ENCODE measurements at regions not wholly inside any gene's neighbourhood (a gene's known extent, or its start where the extent isn't known, plus 50 kb on each side); places are given as distances from the start of the nearest gene placed in this dataset.
A peak's percentile ranks its signal among the peaks of the same experiment; 100 is the strongest.

DNA sequence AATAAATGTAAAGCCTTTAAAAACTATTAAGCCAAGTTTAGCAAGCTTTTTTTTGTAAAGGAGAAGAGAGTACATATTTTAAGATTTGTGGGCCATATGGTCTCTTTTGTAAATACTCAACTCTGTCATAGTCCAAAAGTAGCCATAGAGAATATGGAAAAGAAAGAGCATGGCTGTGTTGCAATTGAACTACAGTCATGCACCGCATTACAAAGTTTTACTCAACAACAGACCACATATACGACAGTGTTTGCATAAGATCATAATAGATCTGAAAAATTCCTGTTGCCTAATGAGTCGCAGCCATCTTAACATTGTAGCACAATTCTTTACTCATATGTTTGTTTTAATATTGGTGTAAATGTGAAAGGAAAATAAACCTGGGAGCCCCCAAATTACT lies 440.8 kb downstream of the HTR7 start:
- DNase-seq = no peak

DNA sequence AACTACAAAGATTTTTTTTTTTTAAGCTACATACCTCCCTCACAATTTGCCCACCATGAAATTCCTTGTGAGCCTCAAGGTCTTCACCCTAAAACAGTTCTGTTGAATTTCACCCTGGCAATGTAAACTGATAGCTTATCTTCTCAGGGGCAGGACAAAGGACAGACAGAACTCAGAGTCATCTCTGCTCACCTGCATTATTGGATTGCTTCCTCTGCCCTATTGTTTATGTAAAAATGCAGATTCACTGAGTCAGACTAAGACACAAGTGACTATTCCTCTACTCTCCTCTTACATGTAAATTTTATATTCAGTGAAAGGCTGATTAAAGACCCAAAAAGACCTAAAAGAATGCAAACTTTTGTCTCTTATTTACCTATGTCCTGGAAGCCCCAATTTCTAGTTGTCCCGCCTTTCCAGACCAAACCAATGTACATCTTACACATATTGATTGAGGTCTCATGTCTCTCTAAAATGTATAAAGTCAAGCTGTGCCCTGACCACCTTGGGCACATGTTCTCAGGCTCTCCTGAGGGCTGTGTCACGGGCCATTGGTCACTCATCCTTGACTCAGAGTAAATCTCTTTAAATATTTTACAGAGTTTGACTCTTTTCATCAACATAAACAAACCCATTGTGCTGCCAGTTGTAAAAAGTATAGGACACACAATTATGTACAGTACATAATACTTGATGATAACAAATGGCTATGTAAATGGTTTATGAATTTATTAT lies 440.2 kb downstream of the HTR7 start:
- no peak for DNase-seq

DNA sequence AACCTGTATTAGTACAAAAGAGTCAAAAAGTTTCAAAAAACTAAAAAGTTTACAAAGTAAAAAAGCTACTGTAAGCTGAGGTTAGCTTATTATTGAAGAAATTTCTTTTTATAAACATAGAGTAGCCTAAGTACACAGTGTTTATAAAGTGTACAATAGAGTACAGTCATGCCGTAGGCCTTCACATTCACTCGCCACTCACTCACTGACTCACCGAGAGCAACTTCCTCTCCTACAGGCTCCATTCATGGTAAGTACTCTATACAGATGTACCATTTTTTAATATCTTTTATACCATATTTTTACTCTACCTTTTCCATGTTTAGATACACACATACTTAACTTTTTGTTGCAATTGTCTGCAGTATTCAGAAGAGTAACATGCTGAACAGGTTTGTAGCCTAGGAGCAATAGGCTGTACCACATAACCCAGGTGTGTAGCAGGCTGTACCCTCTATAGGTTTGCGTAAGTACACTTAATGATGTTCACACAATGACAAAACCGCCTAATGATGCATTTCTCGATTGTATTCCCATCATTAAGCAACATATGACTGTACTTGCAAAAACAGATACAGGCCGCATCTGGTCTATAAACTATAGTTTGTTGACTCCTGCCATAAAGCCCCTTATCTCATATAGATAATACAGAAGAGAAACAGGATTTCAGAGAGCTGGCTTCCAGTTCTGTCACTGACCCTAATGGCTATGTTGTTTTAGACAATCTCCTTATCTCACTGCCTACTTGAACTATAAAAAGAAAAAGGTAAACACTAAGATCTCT lies 438.8 kb downstream of the HTR7 start:
- DNase-seq = no peak

DNA sequence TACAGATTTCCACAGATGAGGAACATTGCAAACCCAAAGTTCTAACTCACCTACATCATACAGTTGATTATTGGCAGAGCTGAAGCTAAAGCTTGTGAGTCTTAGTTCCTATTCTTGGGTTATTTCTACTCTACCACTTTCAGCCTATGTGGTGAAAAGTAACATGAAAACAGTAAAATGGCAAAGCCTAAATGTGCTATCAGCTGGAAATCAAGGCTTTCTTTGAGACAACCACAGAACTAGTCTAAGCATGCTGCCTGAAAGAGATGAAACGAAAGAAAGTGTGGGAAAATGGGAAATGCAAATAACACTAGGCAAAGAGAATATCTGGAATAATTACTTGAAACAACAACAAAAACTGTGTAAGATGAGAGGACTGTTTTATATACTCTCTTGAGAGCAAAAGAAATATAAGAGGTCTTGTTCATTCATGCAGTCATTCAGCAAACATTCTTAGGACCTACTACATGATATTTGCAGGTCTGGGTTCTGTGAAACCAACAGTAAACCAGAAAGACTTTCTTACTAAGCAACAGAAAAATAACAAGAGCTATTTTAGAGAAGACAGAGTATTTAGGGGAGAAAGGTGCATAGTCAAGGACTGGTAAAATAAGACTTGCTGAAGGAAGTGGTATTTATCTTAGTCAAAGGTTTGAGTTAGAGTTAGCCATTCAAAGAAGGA lies 437.1 kb downstream of the HTR7 start:
- DNase-seq = no peak

DNA sequence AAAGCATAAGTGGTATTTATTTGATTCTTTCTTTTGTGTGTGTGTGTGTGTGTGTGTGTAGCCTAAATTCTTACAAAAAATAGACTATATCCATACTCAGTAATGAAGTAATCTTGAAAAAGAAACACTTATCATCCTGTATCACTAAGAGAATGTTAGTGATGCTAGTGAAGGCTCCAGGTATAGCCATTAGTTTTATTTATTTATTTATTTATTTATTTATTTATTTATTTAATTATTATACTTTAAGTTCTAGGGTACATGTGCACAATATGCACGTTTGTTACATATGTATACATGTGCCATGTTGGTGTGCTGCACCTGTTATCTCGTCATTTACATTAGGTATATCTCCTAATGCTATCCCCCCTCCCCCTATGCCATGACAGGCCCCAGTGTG lies 436.0 kb downstream of the HTR7 start:
- no peak for DNase-seq

DNA sequence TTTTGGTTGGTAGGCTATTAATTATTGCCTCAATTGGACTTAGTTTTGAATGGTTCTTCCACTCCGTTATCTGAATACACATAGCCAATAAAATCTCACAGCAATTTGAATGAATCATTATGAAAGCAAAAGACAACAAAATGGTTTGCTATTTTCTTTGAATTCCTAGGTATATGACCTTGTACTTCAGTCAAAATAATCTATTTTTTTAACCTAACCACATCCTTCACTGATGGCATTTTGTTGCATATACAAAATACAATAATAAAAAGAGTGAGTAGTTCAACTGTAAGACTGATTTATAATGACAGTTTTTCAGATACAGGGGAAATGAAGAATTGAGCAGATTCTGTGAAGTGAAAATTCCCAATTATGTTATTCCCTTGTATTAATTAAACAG lies 433.1 kb downstream of the HTR7 start:
- no peak for DNase-seq

DNA sequence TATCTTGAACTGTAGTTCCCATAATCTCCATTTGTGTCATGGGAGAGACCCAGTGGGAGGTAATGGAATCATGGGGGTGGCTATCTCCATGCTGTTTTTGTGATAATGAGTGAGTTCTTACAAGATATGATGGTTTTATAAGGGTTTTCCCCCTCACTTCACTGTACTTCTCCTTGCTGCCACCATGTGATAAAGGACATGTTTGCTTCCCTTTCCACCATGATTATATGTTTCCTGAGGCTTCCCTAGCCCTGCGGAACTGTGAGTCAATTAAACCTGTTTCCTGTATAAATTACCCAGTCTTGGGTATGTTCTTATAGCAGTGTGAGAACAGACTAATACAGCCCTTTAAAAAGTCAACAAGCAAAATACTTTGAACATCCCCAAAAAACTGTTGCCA lies 427.7 kb downstream of the HTR7 start:
- DNase-seq = no peak

DNA sequence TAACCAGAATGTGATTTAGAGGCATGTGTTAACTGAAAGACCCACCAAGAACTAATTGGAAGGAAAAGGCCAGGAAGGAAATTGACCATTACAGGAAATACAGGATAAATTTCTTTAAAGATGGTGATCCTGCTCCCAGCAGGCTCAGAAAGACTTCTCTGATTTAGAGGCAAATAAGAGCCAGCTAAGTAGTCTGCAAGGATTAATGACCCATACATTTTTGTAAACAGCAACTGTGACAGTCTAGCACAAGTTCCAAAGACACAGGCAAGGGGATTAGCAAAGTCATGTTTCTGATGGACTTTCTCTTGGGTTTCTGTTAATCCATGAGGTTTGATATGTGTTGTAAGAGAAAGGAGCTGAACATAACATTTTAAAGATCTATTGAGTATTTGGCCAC lies 425.0 kb downstream of the HTR7 start:
- DNase-seq = peak; percentile 38

DNA sequence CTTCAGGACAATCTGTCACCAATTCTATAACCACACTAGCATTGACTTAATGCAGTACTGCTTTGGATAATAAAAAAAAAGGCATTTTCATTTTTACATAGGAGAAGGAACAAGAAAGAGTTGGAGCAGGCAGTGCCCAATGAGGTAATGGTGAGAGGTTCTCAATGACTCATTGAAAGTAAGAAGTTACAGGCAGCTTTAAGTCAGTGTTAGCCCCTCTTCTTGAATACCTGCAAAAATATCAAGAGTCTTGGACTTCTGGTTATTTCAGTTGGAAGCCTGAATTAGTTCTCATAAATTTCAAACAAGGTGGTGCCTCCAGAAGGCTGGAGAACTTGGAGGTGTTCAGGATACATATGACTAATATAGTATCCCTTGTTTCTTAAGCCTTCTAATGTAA lies 422.5 kb downstream of the HTR7 start:
- DNase-seq = no peak

DNA sequence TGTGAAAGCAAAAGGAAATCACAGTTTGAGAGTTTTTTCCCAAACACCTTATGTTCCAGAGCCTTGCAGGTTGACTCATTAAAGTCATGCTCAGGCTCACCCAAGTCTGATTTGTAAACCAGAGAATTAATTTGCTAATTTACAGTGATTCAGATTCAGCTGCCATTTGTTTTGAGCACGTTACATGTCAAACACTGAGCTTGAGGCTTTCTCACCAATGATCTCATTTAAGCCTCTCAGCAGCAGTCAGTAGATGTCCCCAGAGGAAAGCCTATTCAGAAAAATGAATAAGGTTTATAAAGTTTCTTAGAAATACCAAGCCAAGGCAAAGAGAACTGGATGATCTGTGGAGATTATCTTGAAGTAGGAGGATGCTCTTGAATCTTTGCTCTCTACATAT lies 420.4 kb downstream of the HTR7 start:
- no peak for DNase-seq

DNA sequence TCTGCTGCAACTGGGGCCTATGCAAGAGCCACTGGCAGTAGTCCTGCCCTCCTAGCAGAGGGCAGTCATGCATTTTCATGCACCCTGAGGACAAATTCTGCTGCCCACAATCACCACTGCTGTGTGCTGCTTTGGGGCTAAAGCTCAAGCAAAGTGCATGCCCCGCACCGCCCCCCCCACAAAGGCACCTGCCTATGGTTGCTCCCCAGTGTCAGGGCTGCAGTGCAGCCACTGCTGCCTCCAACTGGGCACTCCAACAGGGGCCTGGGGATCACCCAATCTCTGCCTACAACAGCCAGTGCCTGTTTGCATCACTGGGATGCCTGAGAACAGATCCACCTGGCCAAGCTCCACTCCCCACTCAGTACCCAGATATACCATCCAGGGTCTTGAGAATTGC lies 417.0 kb downstream of the HTR7 start:
- no peak for DNase-seq

DNA sequence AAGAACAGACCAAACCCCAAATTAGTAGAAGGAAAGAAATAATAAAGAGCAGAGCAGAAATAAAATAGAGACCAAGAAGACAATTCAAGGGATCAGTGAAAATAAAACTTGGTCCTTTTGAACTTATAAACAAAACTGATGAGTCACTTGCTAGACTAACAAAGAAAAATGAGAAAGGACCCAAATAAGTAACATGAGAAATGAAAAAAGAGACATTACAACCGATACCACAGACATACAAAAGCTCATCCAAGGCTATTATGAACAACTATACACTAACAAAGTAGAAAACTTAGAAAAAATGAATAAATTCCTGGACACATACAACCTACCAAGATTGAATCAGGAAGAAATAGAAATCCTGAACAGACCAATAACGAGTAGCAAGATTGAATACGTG lies 414.5 kb downstream of the HTR7 start:
- DNase-seq = no peak

DNA sequence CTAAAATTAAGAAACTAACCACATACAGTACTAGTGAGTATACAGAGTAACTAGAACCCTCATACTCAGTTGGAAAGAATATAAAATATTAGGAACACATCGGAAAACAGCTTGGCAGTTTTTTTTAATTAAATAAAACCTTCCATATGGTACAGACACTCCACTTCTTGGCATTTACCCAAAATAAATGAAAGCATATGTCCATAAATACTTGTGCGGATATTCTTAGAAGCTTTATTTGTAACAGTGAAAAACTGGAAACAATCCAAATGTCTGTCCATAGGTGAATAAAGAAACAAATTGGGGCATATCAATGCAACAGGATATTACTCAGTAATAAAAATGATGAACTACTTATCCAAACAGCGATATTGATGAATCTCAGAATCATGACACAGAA lies 410.0 kb downstream of the HTR7 start:
- DNase-seq = no peak

DNA sequence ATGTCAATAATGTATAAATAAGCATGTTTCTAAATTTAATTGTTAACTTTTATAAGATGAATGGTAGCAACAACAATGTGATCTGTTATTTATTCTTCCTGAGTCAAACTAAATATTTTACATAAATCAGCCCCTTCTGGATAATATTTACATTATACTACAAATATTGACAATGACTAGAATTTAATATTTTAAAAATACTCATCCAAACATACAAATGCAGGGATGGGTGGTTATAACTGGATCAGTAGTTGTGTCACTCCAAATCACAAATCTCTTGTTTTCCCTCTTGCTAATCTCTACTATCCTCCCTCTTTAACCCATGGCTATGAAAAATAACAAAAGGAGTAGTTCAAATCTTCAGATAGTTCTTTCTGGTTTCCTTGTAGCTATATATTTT lies 407.0 kb downstream of the HTR7 start:
- no peak for DNase-seq

DNA sequence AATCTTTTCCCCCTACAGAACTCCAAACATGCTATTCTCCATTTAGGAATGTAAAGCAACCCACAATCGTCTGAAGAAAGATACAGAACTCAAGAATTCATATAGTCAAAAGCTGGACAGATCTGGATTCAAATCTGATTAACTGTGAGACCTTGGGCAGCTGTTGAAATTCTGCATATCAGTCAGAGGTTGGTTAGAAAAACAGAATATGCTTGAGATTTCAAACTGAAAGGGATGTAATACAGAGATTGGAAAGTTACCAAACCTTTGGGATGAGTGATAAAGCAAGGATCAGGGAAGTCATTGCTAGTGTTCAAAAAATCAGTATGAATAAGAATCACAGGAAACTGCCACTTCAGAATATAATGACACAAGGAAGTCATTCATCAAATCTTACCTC lies 406.6 kb downstream of the HTR7 start:
- no peak for DNase-seq

DNA sequence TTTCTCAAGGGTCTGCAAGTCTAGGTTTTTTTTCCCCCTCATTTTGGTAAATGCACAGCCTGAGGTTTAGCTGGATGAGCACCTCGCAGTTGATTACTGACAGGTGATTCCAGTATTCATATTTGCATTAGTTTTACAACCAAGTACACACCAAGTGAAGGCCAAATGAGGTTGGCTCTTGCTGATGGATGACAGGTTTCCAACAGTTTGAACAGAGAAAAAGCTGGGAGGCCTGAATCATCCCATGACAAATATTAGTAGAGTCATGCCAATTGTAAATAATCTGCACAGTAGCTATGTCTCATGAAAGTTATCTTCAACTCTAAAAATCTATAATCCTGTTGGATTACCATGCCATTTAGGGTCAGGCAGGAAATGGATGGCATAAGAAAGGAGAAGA lies 399.8 kb downstream of the HTR7 start:
- DNase-seq = no peak

DNA sequence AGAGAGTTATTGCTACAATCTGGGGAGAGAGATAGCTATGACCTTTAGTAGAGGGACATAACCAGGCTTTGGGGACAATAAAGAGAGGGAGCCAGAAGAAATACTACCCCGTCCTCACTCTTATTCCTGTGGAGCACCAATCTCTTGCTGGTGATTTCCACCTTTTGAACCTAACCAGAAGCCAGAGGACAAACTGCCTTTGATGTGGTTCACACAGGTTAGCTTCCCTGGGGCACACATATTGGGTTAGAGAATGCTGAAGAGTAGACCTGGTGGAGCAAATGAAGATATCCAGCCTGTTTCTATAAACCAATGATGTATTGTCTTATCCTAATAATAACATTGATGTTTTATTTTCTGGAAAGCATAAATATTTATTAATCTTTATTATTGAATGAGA lies 399.3 kb downstream of the HTR7 start:
- no peak for DNase-seq

DNA sequence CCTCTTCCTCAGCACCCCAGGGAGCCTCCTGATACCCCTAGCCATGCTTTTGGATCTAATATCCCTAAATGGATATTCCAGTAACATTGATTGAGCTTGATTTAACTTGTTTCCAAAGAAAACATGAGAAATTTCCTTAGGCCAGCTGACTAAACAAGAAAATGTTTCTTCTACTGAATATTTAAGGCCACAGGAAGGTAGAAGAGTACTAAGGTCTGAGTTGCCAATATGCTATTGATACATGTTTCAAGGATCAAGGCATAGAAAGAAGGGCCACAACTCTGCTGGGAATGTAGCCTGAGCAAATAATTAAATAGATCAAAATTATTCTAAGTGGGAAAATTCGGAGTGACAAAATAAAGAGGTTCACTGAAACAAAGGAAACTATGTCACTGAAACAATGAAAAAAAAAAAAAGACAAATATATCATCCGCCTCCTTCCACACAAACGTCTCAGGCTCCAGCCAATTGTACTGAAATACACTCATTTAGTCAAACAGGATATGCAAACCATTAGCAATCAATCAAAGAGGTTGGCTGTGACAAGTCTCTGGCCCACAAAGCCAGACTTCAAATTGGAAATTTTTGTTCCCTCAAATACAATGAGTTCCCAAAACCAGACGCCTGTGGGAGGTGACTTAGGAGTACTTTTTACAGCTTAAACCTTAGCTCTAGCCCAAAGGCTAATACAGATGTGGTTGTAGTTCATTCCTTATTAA lies 396.2 kb downstream of the HTR7 start:
- no peak for DNase-seq

DNA sequence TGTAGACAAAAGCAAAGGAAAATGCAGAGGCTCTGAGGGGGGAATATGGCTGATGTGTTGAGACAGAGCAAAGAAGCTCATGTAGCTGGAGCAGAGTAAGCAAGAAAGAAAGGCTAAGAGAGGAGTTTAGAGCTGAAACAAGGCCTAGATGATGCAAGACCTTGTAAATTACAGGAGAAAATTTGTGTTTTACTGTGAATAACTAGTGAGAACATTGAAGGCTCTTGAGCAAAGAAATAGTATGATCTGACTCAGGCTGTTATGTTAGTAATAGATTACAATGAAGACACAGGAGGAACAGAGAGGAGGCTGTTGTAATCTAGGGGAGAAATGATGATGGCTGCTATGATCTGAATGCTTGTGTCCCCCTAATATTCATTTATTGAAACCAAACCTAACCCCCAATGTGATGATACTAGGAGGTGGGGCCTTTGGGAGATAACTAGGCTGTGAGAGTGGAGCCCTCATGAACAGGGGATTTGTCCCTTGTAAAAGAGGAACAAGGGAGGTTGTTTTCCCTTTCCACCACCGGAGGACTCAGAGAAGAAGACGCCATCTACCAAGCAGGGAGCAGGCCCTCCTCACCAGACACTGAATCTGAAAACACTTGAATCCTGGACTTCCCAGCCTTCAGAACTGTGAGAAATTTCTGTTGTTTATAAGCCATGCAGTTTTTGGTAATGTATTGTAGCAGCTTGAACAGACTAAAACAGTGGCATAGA lies 394.9 kb downstream of the HTR7 start:
- DNase-seq = no peak

DNA sequence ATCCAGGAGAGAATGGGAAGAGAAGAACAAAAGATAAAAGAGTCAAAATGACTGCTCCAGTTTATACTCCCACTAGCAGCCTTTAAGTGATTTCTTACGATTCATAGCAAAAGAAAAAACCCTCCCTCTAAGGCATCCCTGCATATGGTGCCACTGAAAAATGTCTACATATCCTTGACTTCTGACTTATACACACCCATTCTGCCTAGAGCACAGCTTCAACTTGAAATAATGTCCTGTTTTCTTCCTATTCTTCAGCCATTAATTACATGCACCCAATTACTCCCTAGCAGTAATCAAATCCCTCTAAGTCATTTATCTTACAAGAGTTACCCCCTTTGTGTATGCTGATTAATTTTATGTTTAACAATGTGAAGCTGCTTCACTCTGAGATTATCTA lies 393.5 kb downstream of the HTR7 start:
- no peak for DNase-seq

DNA sequence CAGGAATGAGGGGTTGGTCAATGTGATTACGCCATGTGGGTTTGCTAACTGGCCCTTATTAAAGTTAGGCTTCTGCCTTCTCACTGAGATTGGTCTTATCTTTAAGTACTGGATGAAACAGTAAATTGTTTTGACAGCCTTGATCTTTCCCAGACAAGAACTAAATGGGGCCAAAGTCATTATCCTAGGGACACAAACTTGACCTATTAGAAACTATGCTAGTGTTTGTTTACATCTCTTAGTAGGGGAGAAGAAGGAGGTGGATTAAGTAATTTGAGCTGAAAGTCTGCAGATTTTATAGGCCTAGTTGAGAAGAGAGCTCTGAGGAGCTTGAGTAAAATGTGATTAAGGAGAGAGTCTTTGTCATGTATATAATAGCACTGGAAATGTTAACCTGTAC lies 386.9 kb downstream of the HTR7 start:
- no peak for DNase-seq

DNA sequence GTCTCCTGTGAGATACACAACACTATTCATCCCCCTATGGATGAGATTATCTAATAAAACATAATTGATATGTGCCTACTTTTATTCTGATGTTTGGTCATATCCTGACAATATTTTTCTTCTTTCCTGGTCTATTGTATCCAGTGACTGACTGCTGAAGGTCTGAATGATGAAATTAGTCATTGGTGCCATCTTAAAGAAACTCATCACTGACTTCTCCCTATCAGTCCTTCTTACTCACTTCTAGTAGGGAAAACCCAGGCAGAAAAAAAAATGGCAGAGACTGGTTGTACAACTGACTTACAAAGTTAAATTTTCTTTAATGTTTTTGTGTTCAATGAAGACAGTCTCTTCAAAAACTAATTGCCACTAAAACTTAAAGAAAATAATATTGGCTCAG lies 377.4 kb downstream of the HTR7 start:
- no peak for DNase-seq

Measured in left kidney (tissue), 1 donor.